ENCODE measurements at regions not wholly inside any gene's neighbourhood (a gene's known extent, or its start where the extent isn't known, plus 50 kb on each side); places are given as distances from the start of the nearest gene placed in this dataset.

DNA sequence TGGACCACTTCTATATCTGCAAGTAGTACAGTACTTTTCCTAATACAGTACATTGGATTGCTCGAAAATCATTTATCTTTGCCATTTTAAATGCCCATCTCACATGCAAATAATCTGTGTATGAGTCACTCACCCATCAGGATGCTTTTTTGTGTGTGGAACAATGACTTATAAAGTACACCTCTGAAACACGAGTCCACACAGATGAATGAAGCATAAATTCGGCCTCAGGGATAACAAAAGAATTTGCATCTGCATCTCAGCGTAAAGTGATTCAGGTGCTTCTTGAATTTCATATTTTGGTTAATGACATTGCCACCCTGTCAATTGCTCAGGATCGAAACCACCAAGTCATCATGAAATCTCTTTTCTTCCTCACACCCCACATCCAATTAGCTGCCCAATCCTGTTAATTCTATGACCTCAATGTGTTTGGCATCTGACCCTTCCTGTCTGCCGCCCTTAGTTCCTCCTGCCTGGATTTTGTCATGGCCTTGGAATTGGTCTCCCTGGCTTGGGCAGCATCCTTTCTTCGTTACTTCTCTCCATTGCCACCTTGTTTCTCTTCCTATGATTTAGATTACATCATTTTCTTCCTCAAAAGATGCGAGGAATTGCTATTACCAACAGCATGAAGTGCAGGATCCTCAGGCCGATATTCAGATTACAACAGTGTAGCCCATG, 161.6 kb upstream of the MID1 start:
- DNase-seq (ENCODE audit: low read depth) (no peak), FAIRE-seq (peak; percentile 95)
- no peak overlapping the region for H3K27ac ChIP-seq (ENCODE audit: low read depth, low read length)
- TF ChIP-seq EZH2 (IDR thresholded peaks at IDR 0.05; ENCODE audit: insufficient read depth, low read length) (no peak), CTCF (IDR thresholded peaks at IDR 0.05; ENCODE audit: insufficient read depth, low read depth, low read length) (no peak)
- no peak overlapping the region for H2AFZ ChIP-seq (ENCODE audit: low read depth, low read length)
- H3K9ac ChIP-seq (ENCODE audit: low read length), result no peak overlapping the region
- no peaks in the 10 kb centered on the region for H3K4me1 ChIP-seq (ENCODE audit: insufficient read depth, low read length)
- no peak overlapping the region for H3K27ac Mint-ChIP-seq (ENCODE audit: unreplicated experiment)
- H3K27me3 ChIP-seq (ENCODE audit: insufficient read depth, low read length), result no peaks in the 10 kb centered on the region
- H3K9me3 ChIP-seq (ENCODE audit: insufficient read depth, low read depth, low read length), result no peaks in the 10 kb centered on the region
- no peaks in the 10 kb centered on the region for H3K27me3 Mint-ChIP-seq (ENCODE audit: low read depth, unreplicated experiment)
- no peak overlapping the region for H3K4me3 Mint-ChIP-seq (ENCODE audit: unreplicated experiment)
- H3K9me3 Mint-ChIP-seq (ENCODE audit: unreplicated experiment), result no peaks in the 10 kb centered on the region
- H3K36me3 Mint-ChIP-seq (ENCODE audit: low read depth, unreplicated experiment), result no peaks in the 10 kb centered on the region
- H3K4me2 ChIP-seq (ENCODE audit: low read length), result no peak overlapping the region
- H3K79me2 ChIP-seq (ENCODE audit: insufficient read depth, low read length), result no peaks in the 10 kb centered on the region
- H4K20me1 ChIP-seq (ENCODE audit: insufficient read depth, low read length), result no peaks in the 10 kb centered on the region
- no peaks in the 10 kb centered on the region for H3K36me3 ChIP-seq (ENCODE audit: insufficient read depth, low read length)
- no peak overlapping the region for H3K4me3 ChIP-seq (ENCODE audit: insufficient read depth, low read depth, low read length)
- H3K4me1 Mint-ChIP-seq (ENCODE audit: low read depth, unreplicated experiment), result peaks cover 2% of the 10 kb centered on the region

- H3K27ac Mint-ChIP-seq (ENCODE audit: unreplicated experiment), result no peak overlapping the region
- peak; percentile 23 for FAIRE-seq
- peaks cover 2% of the 10 kb centered on the region for H3K4me1 Mint-ChIP-seq (ENCODE audit: low read depth, unreplicated experiment)
Measured at GRCh38 chrX:10783451-10783995, 163.1 kb upstream of the MID1 start.

More at GRCh38 chrX:10783451-10783995, 163.1 kb upstream of the MID1 start:
- Histone ChIP-seq H3K27me3 (ENCODE audit: insufficient read depth, low read length) (no peaks in the 10 kb centered on the region), H3K27ac (ENCODE audit: low read depth, low read length) (no peak overlapping the region), H3K79me2 (ENCODE audit: insufficient read depth, low read length) (no peaks in the 10 kb centered on the region), H3K4me1 (ENCODE audit: insufficient read depth, low read length) (no peaks in the 10 kb centered on the region), H3K4me2 (ENCODE audit: low read length) (no peak overlapping the region), H2AFZ (ENCODE audit: low read depth, low read length) (no peak overlapping the region), H3K36me3 (ENCODE audit: insufficient read depth, low read length) (no peaks in the 10 kb centered on the region), H3K9me3 (ENCODE audit: insufficient read depth, low read depth, low read length) (no peaks in the 10 kb centered on the region), H3K9ac (ENCODE audit: low read length) (no peak overlapping the region), H4K20me1 (ENCODE audit: insufficient read depth, low read length) (no peaks in the 10 kb centered on the region), H3K4me3 (ENCODE audit: insufficient read depth, low read depth, low read length) (no peak overlapping the region)
- Mint-ChIP-seq H3K4me3 (ENCODE audit: unreplicated experiment) (no peak overlapping the region), H3K9me3 (ENCODE audit: unreplicated experiment) (no peaks in the 10 kb centered on the region), H3K27me3 (ENCODE audit: low read depth, unreplicated experiment) (no peaks in the 10 kb centered on the region), H3K36me3 (ENCODE audit: low read depth, unreplicated experiment) (no peaks in the 10 kb centered on the region)
- DNase-seq (ENCODE audit: low read depth), result no peak
- TF ChIP-seq CTCF (IDR thresholded peaks at IDR 0.05; ENCODE audit: insufficient read depth, low read depth, low read length), result no peak
- no peak for TF ChIP-seq EZH2 (IDR thresholded peaks at IDR 0.05; ENCODE audit: insufficient read depth, low read length)

Measured in astrocyte (in vitro differentiated cells and primary cell).